GM19238 (cell line): ENCODE measurements at regions not wholly inside any gene's neighbourhood (a gene's known extent, or its start where the extent isn't known, plus 50 kb on each side); places are given as distances from the start of the nearest gene placed in this dataset.
"Not testable (repeated sequence)": the region's sequence is repeated elsewhere in the genome, so short reads cannot be mapped to it uniquely, and the experiment has no call there.

Experiments
- DNase-seq: peaks from one replicate; pipeline ENCODE4 v3.0.0; 2011; ENCODE audit warnings: low spot score; ENCODE audit not compliant: insufficient read length

DNA sequence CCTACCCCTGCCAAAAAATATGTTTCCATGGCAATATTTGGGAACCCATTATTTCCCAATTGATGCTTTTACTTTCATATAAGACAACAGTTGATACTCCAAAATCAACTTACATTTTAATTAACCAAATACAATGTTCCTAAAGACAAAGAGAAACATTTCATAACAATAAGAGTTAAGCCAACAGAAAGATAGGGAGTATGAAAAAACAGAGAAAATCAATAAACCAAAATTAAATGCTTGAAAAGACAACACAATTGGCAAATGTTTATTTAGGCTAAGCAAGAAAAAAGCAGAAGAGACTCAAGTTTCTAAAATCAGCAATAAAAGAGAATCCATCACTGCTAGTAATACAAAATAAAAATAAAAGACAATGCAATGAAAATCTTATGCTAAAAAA lies 123.1 kb upstream of the VPREB1 start:
- no peak for DNase-seq

DNA sequence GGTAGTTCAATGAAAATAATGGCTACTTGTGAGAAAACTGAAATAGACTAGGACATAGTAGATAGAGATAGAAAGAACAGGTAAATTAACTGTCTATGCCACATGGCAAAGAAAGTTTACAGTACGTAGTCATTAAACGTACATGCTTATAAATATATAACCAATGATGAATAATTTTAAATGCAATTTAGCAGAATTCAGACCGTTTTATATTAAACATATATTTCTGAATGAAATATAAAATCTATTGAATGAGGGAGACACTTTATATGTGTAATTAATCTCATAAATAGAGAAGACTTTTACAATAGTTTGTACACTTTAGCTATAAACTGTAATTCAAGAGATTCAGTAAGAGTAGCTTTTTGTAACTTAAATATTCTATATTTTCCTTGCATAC lies 124.4 kb upstream of the VPREB1 start:
- DNase-seq, result no peak

DNA sequence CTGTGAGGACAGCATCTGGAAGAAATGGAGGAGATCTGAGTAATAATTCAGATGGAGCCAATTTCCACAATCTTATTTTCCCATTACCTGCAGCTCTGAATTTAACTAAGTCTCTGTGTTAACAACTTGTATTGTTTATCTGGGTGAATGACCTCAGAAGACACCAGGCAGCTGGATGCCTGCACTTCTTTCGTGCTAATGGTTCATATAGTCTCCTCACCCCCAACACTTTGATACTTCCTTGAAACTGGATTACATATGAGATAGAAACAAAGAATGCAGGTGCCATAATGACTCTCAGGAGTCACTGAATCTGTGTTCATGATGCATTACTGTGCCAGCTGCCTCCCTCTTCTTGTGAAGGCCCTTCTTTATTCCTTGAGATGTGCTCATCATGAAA lies 125.6 kb upstream of the VPREB1 start:
- no peak for DNase-seq

DNA sequence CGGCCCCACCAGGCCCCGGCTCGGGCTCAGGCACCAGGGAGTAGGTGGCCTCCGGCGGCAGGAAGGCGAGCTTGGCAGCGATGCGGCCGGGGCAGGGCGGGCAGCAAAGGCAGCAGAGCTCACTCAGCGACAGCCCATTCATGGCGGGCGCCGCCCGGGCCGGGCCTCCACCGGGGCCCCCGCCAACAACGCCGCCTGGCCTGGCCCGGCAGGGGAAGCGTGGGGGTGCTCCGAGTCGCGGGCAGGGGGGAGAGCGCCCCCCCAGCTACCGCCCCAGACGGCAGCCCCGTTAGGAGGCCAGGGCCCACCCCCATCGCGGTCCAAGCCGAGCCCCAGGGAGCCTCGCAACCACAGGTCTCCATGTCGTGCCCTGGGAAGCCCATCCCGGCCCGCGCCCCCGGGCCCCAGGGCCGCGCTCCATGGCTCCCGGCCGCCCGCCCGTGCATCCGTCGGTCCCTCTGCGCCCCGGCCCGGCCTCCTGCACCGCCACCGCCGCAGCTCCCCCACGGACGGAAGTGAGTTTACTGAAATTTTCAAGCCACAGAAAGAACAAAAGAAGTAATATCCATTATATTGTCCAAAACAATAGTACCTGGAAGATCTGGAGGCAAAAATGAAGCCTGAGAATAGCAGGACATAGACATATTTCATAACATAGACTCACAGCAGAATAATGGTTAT lies 126.6 kb upstream of the VPREB1 start:
- DNase-seq, result not testable (repeated sequence)

DNA sequence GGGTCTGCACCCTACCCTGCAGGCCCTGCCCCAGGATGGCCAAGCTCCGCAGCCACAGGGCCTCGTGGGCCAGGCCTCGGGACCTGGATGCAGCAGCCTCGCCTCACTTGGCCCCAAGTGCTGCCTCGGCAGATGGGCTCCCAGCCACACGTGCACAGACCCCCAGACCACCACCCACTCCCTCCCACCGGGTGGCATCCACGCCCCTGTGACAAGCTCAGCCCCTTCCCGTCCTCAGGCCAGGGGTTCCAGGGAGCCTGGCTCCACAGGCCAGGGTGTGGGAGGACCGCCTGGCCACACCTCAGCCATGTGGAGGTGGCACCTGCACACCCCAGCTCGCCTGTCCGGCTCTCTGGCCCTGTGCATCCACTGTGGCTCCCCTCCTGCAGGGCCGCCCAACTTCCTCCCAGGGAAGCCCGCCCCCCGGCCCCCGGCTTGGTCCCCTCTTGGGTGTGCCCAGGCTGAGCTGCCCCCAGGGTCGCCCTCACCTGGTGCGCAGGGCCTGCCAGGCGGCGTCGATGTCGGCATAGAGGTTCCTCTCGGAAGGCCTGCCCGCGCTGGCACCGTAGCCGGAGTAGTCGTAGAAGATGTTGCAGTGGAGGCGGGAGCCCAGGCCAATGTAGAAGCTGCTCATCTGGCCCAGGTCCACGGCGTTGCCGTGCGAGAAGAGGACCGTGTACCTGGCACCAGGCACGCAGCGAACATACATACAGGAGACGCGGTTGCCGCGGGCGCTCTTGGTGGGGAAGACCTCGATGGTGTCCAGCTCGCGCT lies 127.4 kb upstream of the VPREB1 start:
- DNase-seq, result not testable (repeated sequence)

DNA sequence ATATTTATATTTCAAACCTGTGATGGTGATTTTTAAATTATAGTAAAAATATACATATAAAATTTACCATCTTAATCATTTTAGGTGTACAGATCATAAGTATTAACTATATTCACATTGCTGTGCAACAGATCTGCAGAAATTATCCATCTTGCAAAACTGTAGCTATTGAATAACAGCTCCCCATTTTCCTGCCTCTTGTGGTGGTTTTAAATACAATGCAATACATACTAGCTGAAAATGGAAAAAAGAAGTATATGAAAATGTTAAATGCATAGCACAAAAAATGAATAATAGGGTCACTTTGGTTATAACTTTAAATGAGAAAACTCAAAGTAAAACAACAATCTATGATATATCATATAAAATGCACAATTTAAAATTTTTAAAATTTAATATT lies 130.9 kb upstream of the VPREB1 start:
- DNase-seq, result no peak

DNA sequence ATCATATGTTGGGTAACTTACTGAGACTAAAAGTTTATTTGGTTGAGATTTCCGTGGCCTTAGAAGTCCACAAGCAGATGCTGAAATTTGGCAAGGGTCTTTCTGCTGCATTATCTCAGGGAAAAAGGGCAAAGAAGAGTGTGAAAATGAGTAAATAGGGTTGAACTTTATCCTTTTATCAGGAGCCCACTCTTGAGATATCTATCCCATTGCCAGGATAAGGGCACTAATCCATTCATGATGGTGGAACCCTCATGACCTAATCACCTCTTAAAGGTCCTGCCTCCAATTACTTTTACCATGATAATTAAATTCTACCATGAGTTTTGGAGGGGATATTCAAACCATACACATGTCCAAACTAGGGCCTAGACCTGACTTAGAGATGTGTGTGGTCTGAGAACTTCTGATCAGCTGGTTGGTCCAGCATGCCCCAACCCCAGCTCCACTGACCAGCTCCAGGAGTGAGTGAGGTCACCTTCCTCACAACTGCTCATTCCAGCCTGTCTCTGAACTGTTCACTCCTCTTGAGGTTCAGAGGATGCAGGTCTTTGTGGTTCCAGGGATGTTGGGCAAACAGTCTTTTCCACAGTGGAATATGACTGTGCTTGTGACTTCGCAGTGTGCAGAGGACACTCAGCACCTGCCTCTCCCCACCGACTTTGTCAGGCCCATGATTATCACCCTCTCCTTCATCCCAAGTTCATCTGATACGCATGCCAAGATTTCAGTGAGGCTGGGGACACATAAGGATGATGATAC lies 130.1 kb upstream of the TOP3B start:
- no peak for DNase-seq

DNA sequence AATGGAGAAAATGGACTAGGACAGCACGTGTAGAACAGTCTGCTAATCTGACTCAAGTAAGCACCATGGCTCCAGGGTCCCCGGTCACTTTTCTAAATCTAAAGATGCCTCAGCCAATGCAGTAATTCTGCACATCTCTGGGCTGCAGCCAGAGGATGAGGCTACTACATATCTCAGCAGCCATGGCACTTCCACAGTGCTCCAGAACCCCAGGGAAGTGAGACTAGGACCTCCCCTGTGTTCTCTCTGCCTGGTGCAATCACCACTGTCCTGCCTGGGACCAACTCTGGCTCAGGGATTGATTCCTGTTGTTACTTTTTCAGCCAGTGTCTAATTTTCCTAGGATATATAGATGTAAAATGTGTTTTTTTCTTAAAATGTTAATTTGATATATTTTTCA lies 129.4 kb upstream of the TOP3B start:
- DNase-seq, result no peak

DNA sequence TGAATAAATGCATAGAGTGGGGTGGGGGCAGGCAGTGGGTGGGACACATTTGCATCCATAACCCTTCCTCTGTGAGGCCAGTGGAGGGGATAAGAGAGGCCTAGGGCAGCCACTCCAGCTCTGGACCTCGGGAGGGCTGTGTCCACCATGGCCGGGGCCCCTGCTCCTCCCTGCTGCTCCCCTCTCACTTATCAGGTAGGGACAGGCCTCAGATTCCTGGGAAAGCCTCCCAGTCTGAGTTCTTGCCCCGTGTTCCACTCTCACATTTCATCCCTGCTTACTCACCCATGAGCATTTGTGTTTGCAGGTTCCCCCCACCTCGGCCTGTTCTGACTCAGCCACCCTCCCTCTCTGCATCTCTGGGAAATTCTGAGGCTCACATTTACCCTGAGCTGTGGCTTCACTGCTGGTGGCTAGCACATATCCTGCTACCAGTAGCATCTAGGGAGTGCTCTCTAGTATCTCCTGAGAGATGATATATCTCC lies 128.7 kb upstream of the TOP3B start:
- DNase-seq, result peak; percentile 72

DNA sequence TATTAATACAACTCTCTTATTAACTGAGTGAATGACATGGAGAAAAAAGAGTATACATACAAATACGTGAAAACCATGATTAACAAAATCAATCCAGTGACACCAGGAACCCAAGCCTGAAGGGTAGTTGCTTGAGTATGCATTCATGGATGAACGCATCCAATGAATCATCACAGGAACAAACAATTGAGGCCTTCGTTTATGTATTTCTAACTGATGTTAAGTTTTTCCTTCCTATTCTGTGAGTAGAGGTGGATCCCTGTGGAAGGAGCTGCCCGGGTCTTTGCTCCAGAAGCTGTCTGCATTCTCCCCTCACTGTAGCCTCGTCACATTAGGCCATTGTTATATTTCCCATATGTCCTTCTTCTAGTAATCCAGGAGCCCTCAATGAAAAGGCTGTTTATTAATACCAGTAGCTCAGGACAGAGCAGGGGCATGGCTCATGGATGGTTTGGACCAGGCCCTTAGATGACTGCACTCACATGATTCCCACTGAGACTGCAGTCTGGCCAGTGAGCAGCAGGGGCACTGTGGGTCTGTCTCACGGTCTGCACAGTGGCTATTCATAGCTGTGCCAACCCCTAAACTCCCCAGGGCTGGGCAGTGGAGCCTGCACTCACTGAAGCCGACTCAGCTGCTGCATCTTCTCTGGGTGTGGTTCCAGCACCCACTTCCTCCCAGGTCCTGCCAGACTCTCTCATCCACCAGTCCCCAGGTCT lies 128.1 kb upstream of the TOP3B start:
- peak; percentile 86 for DNase-seq

DNA sequence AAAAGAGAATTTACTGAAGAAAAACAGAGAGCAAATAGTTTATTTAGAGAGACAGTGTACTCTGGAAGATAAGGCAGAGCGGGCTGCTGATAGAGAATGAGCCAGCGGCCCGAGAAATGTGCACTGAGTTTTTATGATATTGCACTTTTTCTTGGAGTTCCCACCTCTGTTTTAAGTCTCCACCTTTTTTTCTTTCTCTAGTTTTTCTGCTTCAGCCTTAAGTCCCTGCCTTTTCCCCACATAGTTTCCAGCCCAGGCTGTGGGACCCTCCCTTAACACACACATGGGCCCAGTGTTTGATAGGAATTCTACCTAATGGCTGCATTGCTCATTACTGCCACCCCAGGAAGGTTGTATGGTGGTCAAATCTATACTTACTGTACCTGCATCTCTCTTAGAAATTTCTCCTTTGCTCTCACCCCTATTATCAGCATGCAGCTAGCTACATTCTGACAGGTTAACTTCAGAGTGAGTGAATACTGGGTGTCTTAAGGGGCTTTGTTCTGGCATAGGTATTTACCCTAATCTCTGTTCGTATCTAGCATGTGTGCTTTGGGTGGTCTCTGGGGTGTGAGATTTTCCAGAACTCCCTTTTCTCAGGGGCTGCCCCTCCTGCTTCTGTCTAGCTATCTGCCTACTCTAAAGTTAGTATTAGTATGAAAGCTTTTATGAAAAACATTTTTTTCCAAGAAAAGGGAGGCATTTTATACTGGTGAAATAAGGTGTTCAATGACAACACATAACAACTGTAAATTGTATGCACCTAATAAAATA lies 127.3 kb upstream of the TOP3B start:
- no peak for DNase-seq

DNA sequence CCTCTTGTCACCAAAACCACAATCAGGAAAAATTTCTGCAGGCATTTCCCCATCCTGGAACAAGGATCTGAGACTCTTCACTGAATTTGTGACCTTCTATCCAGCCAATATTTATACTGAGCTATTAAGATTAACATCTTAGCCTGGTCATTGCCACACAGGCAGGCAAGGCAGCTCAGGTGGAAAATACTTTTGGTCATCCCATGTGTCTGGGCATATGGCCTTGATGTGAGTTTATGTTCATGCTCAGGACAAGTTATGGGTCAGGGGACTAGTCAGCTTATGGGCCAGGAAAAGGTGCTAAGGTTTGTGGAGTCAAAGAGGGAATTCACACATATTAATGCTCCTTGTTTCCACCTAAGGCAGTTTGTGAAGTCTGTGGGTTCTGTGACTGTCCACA lies 124.3 kb upstream of the TOP3B start:
- no peak for DNase-seq

DNA sequence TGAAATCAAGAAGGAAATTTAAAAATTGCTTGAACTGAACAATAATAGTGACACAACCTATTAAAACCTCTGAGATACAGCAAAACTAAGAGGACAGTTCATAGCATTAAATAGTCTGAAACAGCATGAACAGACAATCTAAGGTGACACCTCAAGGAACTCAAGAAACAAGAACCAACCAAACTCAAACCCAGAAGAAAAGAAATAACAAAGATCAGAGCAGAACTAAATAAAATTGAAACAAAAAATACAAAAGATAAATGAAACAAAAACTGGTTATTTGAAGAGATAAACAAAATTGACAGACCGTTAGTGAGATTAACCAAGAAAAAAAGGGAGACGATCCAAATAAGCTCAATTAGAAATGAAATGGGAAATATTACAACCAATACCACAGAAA lies 122.8 kb upstream of the TOP3B start:
- no peak for DNase-seq

DNA sequence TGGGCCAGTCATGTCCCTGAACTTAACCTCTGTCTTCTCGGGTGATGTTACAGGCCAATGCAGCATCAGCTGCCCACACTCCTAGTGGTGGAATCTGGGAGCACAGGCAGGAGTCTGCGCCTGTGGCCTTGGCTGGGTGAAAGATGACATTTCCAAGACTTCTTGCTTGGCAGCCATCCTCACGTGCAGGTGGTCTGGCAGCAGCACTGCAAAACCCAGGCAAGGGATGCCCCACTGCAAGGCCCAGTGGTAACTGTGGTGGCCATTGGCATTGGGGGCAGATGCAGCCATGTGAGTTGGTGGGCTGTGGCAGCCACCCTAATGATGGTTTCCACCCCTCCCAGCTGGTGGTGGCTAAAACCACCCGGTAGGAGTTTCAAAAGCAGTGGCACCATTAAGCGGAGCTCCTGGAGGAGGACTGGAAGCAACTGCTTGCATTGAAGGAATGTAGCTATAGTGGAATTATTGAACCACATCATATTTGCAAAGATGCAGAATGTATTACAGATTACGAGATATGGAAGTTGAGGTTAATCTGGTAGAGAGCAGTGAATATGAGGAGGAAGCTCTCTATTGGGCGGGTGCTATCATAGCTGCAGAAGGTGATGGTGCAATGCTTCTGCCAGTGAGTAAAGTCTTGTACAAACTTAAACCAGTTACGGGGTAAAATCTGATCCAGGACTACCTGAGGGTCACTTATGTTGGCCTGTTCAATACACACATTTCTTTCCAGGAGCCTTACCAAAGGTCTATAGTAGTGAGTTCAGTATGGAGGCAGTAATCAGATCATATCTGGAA lies 120.7 kb upstream of the TOP3B start:
- no peak for DNase-seq

DNA sequence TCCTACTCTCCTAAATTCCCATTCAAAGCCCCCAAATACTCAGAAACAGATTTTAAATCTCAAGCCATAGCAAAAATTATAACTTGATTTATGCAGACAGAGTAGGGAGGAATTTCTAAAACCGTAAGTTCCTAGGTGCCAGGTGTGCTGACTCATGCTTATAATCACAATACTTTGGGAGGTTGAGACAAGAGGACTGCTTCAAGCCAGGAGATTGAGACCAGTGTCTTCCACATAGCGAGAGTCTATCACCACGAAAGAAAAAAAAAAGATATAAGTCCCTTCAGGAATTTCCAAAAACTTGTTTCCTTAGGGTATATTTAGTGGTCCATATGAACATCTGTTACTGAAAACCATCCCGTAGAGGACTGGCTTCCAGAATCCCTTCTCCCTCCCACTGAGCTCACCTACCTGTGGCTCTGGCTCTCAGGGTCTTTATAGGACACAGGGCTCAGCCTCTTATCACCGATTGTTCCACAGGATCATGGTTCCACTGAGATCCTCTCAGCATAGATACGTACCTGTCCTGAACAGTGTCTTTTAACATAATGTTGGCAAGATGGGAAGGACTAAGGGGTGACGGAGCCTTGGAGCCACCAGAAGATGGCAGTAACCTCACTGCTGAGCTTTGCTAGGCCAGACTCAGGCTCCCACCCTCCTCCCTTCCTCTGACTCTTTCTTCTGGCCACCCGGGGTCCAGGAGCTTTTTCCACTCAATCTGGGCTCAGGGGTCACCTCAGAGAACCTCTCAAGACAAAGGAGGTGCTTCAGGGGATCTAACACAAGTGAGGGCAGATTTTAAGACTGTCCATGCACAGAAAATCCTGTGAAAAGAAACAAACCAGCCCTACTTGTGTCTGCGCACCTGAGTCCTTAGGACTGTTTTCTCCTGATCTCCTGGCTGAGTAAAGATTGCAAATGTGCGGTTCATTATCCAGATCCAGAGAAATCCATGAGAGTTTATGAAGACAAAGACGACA lies 117.5 kb upstream of the TOP3B start:
- no peak for DNase-seq

DNA sequence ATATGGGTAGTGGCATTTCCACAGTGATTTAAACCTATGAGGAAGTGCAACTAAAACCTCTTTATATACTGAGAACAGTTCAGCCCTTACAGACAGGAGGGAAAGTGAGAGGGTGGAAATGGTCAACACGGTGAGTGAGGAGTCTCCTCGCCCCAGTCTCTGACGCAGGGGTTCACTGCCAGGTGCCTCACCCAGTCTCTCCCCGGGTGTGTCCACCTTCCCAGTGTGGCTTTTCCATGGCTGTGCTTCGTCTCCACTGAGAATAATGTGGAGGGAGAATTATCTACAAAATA lies 116.6 kb upstream of the TOP3B start:
- DNase-seq, result no peak

DNA sequence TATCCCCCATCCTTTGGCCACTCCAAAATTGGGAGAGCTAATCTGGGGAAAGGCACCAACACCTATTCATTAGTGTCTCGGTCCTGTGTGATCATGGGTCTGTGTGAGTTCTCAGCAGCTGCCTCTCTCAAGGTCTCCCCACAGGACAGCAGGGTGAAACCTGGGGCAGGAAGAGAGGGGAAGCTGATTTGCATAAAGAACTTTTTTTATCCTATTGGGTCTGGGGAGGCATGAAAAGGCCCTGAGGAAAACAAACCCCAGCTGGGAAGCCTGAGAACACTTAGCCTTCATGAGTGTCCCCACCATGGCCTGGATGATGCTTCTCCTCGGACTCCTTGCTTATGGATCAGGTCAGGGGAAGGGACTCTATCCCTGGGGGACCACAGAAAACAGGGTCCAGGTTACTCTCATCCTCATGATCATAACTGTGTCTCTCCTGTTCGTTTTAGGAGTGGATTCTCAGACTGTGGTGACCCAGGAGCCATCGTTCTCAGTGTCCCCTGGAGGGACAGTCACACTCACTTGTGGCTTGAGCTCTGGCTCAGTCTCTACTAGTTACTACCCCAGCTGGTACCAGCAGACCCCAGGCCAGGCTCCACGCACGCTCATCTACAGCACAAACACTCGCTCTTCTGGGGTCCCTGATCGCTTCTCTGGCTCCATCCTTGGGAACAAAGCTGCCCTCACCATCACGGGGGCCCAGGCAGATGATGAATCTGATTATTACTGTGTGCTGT lies 116.0 kb upstream of the TOP3B start:
- DNase-seq, result no peak

DNA sequence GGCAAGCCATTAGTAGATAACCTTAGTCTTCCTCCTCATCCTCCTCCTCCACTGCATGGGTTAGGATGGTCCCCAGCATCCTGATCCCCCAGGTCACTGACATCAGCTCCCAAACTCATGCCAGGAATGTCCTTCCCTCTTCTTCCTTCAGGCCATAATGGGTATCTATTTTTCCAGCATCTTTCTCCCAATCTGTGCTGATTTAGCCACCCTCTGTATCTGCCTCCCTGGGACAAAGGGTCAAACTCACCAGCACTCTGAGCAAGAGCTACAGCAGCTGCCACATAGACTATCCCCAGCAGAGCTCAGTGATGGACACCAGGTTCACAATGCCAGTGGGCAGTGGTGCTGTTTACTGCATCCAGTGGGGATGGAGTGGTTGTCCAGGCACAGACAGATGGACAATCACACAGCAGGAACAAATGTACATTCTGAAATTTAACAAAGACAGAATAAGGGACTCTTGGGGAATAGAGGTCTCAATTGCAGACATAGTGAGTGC lies 115.2 kb upstream of the TOP3B start:
- no peak for DNase-seq
